Duodenal mucosa (tissue), 2 donors: ENCODE measurements at regions not wholly inside any gene's neighbourhood (a gene's known extent, or its start where the extent isn't known, plus 50 kb on each side); places are given as distances from the start of the nearest gene placed in this dataset.

Experiments used
- H3K27ac ChIP-seq: one replicate; pipeline ENCODE4 v1.7.0; 2013; ENCODE audit warnings: low read depth, low read length
- H3K27me3 ChIP-seq, 2 donors: one replicate each; pipeline ENCODE4 v1.7.0; 2013; ENCODE audit warnings: low read length in 2 of 2, control low read depth in 1 of 2; ENCODE audit not compliant: insufficient read depth in 2 of 2, control insufficient read depth in 1 of 2
- H3K36me3 ChIP-seq, 2 donors: one replicate each; pipeline ENCODE4 v1.7.0; 2013; ENCODE audit warnings: low read length in 2 of 2, control low read depth in 1 of 2; ENCODE audit not compliant: insufficient read depth in 2 of 2, control insufficient read depth in 1 of 2
- H3K4me1 ChIP-seq, 2 donors: one replicate each; pipeline ENCODE4 v1.7.0; 2013; ENCODE audit warnings: low read length in 2 of 2, control low read depth in 1 of 2; ENCODE audit not compliant: insufficient read depth in 2 of 2, control insufficient read depth in 1 of 2
- H3K4me3 ChIP-seq, 2 donors: one replicate each; pipeline ENCODE4 v1.7.0; 2013; ENCODE audit warnings: low read length in 2 of 2, low read depth in 1 of 2
- H3K9ac ChIP-seq, 2 donors: one replicate each; pipeline ENCODE4 v1.7.0; 2013; ENCODE audit warnings: low read length in 2 of 2, low read depth in 1 of 2
- H3K9me3 ChIP-seq, 2 donors: one replicate each; pipeline ENCODE4 v1.7.0; 2013; ENCODE audit warnings: low read length in 2 of 2, control low read depth in 1 of 2; ENCODE audit not compliant: control insufficient read depth in 1 of 2

DNA sequence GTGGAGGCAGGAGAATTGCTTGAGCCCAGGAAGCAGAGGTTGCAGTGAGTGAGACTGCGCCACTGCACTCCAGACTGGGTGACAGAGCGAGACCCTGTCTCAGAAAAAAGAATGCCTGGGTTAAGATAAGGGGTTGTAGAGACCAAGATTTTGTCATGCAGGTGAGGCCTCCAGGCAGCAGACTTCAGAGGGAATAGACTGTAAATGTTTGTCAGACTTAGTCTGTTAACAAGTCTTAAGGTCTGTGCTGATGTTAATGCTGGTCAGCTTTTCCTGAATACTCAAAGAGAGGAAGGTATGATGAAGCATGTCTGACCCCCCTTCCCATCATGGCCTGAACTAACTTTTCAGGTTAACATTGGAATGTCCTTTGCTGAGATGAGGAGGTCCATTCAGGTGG lies 83.0 kb upstream of the FUT8 start:
- Histone ChIP-seq H3K36me3 (no peaks in the 10 kb centered on the region), H3K4me3 (no peak overlapping the region)

DNA sequence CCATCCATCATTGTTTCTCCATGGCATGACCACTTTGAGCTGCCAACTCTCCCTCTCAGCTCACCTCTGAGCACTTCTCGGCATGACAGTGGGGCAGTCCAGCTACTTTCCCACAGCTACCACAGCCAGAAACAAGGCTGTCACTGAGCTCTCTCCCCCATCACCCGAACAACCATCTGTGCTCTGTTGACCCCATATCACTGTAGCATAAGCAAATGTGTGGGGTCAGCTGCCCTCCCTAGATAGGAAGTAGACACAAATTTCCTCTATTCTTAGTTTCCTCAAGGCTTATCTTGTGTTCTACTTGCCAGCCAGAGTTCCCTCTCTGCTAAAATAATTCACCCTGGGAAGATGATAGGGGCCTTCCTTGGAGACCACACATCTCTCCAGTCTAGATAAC lies 82.6 kb upstream of the FUT8 start:
- Histone ChIP-seq H3K4me1 (peaks cover 26 to 28% of the 10 kb centered on the region in 2 donors), H3K9ac (no peak overlapping the region), H3K27ac (no peak overlapping the region)

More for the DNA sequence above, 83.0 kb upstream of the FUT8 start:
- H3K4me1 ChIP-seq = peaks cover 22 to 25% of the 10 kb centered on the region in 2 donors
- no peaks in the 10 kb centered on the region for H3K9me3 ChIP-seq
- H3K27ac ChIP-seq = no peak overlapping the region
- no peak overlapping the region for H3K9ac ChIP-seq
- no peaks in the 10 kb centered on the region for H3K27me3 ChIP-seq

DNA sequence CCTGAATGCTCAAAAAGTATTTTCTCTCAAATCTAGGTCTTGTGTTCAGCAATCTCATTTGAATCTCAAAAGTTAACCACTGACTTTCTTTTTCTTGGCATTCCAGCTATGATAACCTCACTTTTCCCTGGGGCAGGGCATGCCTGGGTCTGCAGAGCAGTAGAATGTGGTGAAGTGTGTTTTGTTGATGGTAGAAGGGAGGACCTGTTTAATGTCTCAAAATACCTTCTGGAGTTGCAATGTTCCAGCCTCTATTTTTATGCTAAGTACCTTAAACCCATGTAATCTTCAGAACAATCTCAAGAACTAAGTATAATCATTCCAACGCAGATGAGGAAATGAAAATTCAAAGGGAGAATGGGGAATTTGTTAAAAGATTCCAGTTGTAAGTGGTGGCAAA lies 82.1 kb upstream of the FUT8 start:
- no peak overlapping the region for H3K4me3 ChIP-seq
- no peaks in the 10 kb centered on the region for H3K27me3 ChIP-seq
- no peak overlapping the region for H3K9ac ChIP-seq
- peaks cover 30 to 32% of the 10 kb centered on the region in 2 donors for H3K4me1 ChIP-seq
- H3K9me3 ChIP-seq = no peaks in the 10 kb centered on the region
- no peak overlapping the region for H3K27ac ChIP-seq
- no peaks in the 10 kb centered on the region for H3K36me3 ChIP-seq

More for the DNA sequence above, 82.6 kb upstream of the FUT8 start:
- no peaks in the 10 kb centered on the region for H3K36me3 ChIP-seq
- no peak overlapping the region for H3K4me3 ChIP-seq
- H3K9me3 ChIP-seq = no peaks in the 10 kb centered on the region
- no peaks in the 10 kb centered on the region for H3K27me3 ChIP-seq

- H3K27ac ChIP-seq = no peak overlapping the region
- H3K4me3 ChIP-seq = no peak overlapping the region
- H3K9ac ChIP-seq = no peak overlapping the region
- no peaks in the 10 kb centered on the region for H3K9me3 ChIP-seq
- no peaks in the 10 kb centered on the region for H3K27me3 ChIP-seq
- H3K4me1 ChIP-seq = peaks cover 40 to 44% of the 10 kb centered on the region in 2 donors
- no peaks in the 10 kb centered on the region for H3K36me3 ChIP-seq
These were observed 80.9 kb upstream of the FUT8 start for GRCh38 chr14:65331652-65332051.

DNA sequence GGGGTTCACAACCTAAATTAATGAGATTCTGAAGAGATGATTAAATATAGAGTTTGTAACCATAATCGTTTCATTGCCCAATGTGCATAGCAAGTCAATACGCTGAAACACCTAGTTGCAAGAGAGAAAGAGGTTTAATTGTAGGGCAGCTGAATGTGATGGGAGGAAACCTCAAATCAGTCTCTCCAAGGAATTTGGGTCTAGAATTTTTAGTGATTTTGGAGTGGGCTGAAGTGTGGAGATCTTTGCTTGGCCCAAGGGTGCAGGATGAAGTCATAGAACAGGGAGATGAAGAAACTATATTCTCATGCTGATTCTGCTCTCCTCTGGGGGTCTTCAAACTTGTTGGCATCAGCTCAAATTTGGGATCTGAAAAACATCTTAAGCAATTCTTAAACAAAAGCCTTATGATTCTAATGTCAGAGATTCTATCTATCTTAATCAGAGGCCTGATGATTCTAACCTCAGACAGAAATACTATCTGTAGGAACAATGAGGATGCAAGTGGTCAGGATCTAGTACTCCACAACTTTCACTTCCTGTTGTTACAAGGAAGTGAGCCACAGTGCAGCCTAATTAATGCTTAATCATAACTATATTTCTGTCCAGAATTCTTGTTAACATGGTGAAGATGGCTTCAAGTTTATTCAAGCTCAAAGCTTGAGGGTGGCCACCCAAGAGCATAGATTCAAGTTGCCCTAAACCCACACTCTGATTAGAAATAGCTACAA lies 80.2 kb upstream of the FUT8 start:
- Histone ChIP-seq H3K4me1 (peaks cover 46 to 48% of the 10 kb centered on the region in 2 donors), H3K9me3 (no peaks in the 10 kb centered on the region), H3K27ac (no peak overlapping the region), H3K9ac (no peak overlapping the region), H3K4me3 (no peak overlapping the region), H3K27me3 (no peaks in the 10 kb centered on the region), H3K36me3 (no peaks in the 10 kb centered on the region)

- Histone ChIP-seq H3K9me3 (no peaks in the 10 kb centered on the region), H3K27me3 (no peaks in the 10 kb centered on the region), H3K36me3 (no peaks in the 10 kb centered on the region), H3K9ac (peak overlapping the region in 1 of 2 donors; percentile 32), H3K27ac (peak overlapping the region; percentile 34), H3K4me3 (no peak overlapping the region), H3K4me1 (peaks cover 56 to 57% of the 10 kb centered on the region in 2 donors)
These were observed 78.4 kb upstream of the FUT8 start for GRCh38 chr14:65333943-65334687.

DNA sequence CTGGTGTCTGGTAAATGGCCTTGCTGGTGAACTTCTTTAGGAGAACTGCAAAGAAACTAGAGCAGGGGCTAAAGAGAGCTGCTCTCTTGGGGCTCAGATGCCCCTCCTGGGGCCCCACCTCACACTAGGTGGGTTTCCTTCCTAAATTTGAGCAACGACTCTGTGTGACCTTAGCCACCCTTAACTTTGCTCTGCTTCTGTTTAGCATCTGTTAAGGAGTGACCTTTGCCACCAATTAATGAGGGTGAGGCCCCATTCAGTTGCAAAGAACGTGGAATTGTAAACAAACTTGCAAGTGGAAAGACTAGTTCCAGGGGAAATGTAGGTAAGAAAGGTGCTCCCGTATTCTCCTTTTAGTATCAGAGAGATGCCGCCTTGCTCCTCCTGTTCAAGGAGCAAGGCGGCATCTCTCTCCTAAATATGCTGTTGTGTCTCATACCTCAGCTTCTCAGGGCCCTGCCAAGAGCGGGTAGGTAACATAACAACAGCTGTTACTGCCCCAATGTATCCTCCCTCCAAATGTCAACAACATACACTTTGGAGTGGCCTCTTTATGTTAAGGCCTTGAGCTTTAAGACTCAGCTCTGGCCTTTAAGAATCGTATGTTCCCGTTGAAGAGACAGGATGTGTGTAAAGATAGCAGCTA lies 77.6 kb upstream of the FUT8 start:
- Histone ChIP-seq H3K4me3 (no peak overlapping the region), H3K27ac (peak overlapping the region; percentile 40), H3K27me3 (no peaks in the 10 kb centered on the region), H3K9ac (peak overlapping the region; percentile 7 to 32), H3K36me3 (no peaks in the 10 kb centered on the region), H3K4me1 (peaks cover 56% of the 10 kb centered on the region in 2 donors), H3K9me3 (no peaks in the 10 kb centered on the region)

GRCh38 chr14:65335411-65335947 lies 77.1 kb upstream of the FUT8 start:
- peak overlapping the region in 1 of 2 donors; percentile 7 for H3K9ac ChIP-seq
- no peaks in the 10 kb centered on the region for H3K36me3 ChIP-seq
- no peaks in the 10 kb centered on the region for H3K9me3 ChIP-seq
- no peaks in the 10 kb centered on the region for H3K27me3 ChIP-seq
- H3K27ac ChIP-seq = peak overlapping the region; percentile 40
- no peak overlapping the region for H3K4me3 ChIP-seq
- peaks cover 52 to 56% of the 10 kb centered on the region in 2 donors for H3K4me1 ChIP-seq

DNA sequence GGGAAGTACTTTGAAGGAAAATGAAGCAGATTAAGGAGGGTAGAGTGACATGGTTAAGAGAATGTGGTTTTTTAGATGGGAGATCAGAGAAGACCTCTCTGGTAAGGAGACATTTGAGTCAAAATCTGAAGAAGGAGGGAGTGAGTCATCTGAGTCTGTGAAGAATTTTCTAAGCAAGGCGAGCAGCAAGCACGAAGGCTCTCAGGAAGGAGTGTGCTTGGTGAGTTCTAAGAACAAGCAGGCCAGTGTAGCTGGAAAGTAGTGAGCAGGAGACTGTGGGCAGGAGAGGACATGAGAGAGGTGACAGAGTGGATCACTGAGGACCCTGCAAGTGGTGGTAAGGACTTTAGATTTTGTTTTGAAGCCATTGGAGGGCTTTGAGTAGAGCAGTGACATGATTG lies 76.3 kb upstream of the FUT8 start:
- Histone ChIP-seq H3K4me1 (peaks cover 52 to 56% of the 10 kb centered on the region in 2 donors), H3K36me3 (no peaks in the 10 kb centered on the region), H3K9me3 (no peaks in the 10 kb centered on the region), H3K4me3 (no peak overlapping the region), H3K9ac (peak overlapping the region in 1 of 2 donors; percentile 48), H3K27me3 (no peaks in the 10 kb centered on the region), H3K27ac (peak overlapping the region; percentile 49)

GRCh38 chr14:65339866-65340265 lies 72.7 kb upstream of the FUT8 start:
- Histone ChIP-seq H3K4me3 (no peak overlapping the region), H3K36me3 (no peaks in the 10 kb centered on the region), H3K4me1 (peaks cover 28 to 31% of the 10 kb centered on the region in 2 donors), H3K27ac (no peak overlapping the region), H3K27me3 (no peaks in the 10 kb centered on the region), H3K9ac (no peak overlapping the region), H3K9me3 (no peaks in the 10 kb centered on the region)
